HG03280 (cell line): ENCODE measurements at regions not wholly inside any gene's neighbourhood (a gene's known extent, or its start where the extent isn't known, plus 50 kb on each side); places are given as distances from the start of the nearest gene placed in this dataset.

Experiments used
- ATAC-seq: cut with Tn5 transposase; IDR thresholded peaks from one replicate; pipeline ENCODE4 v1.9.1; 2021; ENCODE audit warnings: mild to moderate bottlenecking, moderate library complexity; ENCODE audit not compliant: unreplicated experiment

- no peak for ATAC-seq
Observed at GRCh38 chrX:22392133-22392948, 119.6 kb downstream of the CBLL2 start.

DNA sequence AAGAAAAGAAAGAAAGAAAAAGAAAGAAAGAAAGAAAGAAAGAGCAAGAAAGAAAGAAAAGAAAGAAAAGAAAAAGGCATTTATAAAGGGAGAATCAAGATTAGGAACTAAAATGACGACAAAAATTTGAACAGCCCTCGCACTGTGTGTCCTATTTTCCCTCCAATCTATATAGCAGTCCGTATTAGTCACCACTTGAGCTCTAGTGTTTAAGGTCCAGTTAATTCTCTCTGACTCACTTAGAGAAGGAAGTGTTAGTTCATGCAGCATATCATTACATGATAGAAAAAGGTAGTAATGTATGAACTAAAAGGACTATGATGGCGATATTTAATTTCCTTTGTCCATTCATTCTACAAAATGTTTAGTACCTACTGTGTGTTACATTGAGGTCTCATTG is 122.7 kb downstream of the CBLL2 start:
- no peak for ATAC-seq

DNA sequence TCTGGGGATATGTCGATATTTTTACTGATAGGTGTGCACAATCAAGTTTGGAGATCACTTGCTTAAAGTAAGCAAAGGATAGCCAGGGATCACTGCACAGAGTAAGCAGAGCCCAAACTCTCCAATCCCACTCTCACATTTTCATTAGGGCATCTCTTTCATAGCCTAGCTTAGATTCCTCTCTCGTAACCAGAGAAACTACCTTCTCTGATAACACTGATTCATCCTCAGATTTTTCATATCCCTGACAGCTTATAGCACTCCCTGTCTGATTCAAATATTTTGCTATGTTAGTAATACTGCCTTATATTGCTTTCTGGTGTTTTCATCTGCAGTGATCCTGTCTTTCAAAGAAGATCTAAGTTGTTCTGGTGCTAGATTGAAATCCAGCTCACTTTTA is 123.7 kb downstream of the CBLL2 start:
- ATAC-seq, result no peak

GRCh38 chrX:22397566-22397965 is 124.9 kb downstream of the CBLL2 start:
- ATAC-seq, result no peak

- ATAC-seq, result no peak
Observed at GRCh38 chrX:22399437-22400192, 126.9 kb downstream of the CBLL2 start.

DNA sequence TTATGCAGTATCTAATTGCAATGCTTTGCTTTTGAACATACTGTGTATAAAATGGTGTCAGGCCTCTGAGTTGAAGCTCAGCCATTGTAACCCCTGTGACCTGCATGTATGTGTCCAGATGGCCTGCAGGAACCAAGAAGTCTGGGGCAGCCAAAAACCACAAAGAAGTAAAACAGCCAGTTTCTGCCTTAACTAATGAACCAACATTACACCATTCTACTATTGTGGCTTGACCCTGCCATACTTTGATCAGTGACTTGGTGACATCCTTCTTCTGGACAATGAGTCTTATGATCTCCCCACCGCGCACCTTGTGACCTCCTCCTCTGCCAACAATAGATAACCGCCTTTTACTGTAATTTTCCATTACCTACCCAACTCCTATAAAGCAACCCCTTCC is 131.6 kb downstream of the CBLL2 start:
- no peak for ATAC-seq

- ATAC-seq, result no peak
Observed at GRCh38 chrX:22406201-22406737, 133.6 kb downstream of the CBLL2 start.

GRCh38 chrX:22409418-22409817 is 136.7 kb downstream of the CBLL2 start:
- ATAC-seq, result no peak

DNA sequence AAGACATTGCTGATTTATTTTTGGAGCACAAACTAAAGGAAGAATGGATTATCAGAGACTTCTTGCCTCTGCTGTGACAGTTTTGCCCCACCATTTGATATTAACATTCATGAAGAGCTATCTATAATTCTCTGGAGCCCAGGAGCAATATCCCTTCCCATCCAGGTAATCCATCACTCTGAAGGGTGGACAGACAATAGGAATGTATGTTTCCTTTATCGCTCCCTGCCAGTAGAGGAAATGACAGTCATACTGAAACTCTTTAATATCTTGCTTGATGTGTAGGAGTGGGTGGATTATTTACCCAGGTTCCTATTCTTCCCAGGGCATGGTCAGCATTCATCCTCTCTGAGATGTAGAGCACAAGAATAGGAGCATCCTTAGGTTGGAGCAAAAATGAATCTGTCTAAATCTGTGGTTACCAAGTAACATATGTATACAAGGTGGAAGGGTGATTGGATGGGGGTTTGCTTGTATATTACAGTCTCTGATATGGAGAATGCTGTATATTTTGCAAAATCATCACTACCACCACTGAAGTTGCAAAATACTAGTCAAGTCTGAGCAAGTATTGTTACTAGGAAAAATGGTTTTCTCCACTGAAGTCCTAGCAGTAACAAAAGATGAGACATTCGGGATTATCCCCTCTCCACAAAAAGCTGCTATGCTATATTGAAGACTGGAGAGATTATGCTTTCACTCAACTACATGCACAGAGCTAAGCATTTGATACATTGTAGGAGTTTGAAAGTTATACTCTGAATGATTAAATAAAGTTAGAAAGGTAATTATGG is 151.6 kb downstream of the CBLL2 start:
- no peak for ATAC-seq

GRCh38 chrX:22424919-22425318 is 152.2 kb downstream of the CBLL2 start:
- ATAC-seq, result no peak

- ATAC-seq, result no peak
Observed at GRCh38 chrX:22429704-22430103, 157.0 kb downstream of the CBLL2 start.

GRCh38 chrX:22430701-22431100 is 158.0 kb downstream of the CBLL2 start:
- no peak for ATAC-seq

DNA sequence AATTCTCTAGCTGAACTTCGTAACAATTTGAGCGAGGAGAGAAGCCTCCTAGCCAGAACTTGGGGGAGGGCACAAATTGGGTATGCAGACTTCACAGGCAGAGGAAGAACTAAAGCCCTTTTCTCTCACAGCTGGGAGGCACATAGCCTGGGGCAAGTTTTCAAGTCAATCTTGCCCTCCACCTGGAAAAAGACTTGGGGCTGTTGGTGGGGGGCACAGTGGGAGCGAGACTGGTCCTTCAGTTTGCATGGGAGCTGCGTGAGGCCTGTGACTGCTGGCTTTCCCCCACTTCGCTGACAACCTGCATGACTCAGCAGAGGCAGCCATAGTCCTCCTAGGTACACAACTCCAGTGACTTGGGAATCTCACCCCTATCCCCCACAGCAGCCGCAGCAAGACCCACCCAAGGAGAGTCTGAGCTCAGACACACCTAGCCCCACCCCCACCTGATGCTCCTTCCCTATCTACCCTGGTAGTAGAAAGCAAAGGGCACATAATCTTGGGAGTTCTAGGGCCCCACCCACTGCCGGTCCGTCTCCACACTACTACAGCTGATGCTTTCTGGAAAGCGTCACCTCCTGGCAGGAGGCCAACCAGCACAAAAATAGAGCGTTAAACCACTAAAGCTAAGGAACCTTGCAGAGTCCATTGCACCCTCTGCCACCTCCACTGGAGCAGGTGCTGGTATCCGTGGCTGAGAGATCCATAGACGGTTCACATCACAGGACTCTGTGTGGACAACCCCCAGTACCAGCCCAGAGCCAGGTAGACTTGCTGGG is 160.8 kb downstream of the CBLL2 start:
- ATAC-seq, result no peak

DNA sequence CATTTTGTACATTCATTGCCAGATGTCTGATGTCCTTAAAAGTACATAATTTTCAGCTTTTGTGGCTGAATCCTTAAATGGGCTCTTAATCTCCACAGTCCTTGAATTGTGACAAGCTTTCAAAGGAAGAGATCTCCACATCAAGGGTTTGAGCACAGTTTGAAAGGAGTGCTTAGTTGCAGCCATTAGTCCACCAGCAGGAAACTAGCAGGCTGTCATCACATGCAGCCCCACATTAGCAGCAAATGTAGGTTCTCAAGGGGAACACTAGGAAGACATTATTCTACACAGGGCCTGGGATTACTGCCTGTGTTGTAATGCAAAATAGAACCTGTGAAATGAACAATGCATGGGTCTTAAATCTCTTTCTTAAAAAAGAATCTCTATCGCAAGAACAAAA is 173.2 kb downstream of the CBLL2 start:
- no peak for ATAC-seq

DNA sequence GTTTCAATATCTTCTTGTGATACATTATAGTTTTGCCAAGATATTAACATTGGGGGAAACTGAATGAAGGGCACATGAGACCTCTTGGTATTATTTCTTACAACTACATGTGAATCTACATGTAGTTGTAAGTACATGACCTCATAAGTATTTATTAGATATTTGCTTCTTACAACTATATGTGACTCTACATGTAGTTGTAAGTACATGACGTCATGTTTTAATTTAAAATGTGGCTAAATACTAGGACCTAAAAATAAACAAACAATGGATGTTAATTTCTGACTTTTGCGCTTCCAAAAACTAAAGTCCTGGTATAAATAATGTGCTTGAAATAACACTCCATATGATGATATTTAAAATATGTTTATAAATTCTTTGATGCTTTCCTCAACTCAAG is 190.2 kb downstream of the CBLL2 start:
- no peak for ATAC-seq

DNA sequence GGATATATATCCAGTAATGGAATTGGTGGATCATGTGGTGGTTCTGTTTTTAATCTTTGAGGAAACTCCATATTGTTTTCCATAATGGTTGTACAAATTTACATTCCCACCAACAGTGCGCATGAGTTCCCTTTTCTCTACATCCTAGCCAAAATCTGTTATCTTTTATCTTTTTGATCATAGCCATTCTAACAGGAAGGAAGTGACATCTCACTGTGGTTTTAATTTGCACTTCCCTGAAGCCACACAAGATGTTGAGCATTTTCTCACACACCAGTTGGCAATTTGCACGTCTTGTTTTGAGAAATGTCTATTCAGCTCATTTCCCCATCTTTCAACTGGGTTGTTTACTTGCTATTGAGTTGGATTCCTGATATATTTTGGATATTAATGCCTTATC is 194.9 kb downstream of the CBLL2 start:
- no peak for ATAC-seq

DNA sequence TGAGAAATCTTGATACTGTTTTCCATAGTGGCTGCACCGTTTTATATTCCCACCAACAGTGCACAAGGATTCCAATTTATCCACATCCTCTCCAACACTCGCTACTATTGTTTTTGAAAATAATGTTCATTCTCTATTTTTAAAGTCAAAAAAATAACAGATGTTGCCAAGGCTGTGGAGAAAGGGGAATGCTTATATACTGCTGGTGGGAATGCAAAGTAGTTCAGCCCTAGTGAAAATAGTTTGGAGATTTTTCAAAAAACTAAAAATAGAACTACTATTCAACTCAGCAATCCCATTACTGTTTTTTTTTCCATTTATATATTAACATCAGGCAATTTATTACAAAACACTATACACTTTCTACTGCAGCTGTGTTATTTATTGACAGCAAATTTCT is 208.7 kb downstream of the CBLL2 start:
- no peak for ATAC-seq

DNA sequence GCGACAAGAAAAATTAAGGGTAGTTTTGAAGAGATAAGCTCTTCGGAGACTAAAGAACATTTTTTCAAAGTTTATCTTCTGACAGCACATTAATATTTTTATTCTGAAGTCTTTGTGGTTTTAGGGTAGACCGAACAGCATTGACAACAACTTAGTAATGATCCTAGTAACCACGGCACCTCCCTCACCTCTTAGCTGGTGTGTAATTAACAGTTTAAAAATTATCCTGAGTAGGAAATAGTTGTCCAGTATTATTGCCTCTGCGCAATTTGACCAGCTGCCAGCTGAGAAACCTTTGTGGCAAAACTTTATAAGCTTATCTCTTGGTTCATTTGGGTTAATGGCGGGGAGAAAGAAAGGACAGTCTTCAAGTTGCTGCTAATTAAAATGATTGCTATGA is 213.6 kb downstream of the CBLL2 start:
- no peak for ATAC-seq

DNA sequence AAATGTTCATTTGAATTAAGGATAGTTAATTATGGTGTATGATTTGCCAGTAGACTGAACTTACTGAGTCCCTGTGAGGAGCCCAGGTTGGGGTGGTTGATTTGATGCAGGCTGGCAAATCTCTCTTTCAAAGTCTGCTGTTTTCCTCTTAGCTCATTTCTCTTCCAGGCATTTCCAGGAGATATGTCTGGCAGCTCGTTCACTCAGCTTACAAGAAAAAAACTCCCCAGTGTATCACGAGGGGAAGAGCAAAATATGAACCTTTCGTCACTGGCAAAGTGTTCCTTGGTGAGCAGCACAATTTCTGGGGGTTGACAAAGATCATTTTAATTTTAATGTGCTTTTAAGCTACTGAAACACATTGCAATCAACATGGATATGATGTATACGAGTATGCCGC is 244.2 kb downstream of the CBLL2 start:
- no peak for ATAC-seq

- no peak for ATAC-seq
Observed at GRCh38 chrX:22520128-22520828, 247.6 kb downstream of the CBLL2 start.
